Thoracic aorta (tissue), 2 donors: ENCODE measurements at regions not wholly inside any gene's neighbourhood (a gene's known extent, or its start where the extent isn't known, plus 50 kb on each side); places are given as distances from the start of the nearest gene placed in this dataset.
"Not testable (repeated sequence)": the region's sequence is repeated elsewhere in the genome, so short reads cannot be mapped to it uniquely, and the experiment has no call there.

ENCODE experiments used
- ATAC-seq: fragments of 150-250 bp; one replicate; pipeline ENCODE4 v1.8.0; 2017; ENCODE audit warnings: low read depth; ENCODE audit not compliant: insufficient number of reproducible peaks, low FRiP score
- DNase-seq: peaks from one replicate; pipeline ENCODE4 v3.0.0-alpha.2; 2020; ENCODE audit warnings: low spot score
- H3K27ac ChIP-seq, 2 donors: fragments of 200-600 bp; sonication (generic); 1 replicate in 1 of 2; 2 replicates in 1 of 2; pipeline ENCODE4 v1.5.1; 2016; ENCODE audit warnings: mild to moderate bottlenecking in 2 of 2, moderate library complexity in 2 of 2
- H3K27me3 ChIP-seq: fragments of 200-600 bp; sonication (generic); replicated peaks from 2 replicates; pipeline ENCODE4 v1.6.0; 2016; ENCODE audit warnings: mild to moderate bottlenecking; ENCODE audit not compliant: insufficient read depth
- H3K36me3 ChIP-seq: fragments of 200-600 bp; sonication (generic); one replicate; pipeline ENCODE4 v1.5.1; 2016
- H3K4me1 ChIP-seq, 2 donors: fragments of 200-600 bp; sonication (generic); 1 replicate in 1 of 2; 2 replicates in 1 of 2; pipeline versions ENCODE4 v1.5.1 to v1.6.0; 2016; ENCODE audit warnings: low read depth in 2 of 2, mild to moderate bottlenecking in 1 of 2; ENCODE audit not compliant: control insufficient read depth in 1 of 2
- H3K4me3 ChIP-seq: fragments of 200-600 bp; sonication (generic); 2 replicates; pipeline ENCODE4 v1.5.1; 2016; ENCODE audit warnings: mild to moderate bottlenecking
- H3K9me3 ChIP-seq: fragments of 200-600 bp; sonication (generic); 2 replicates; pipeline ENCODE4 v1.5.1; 2016
- CTCF ChIP-seq: fragments of 200-600 bp; sonication (generic); IDR thresholded peaks from one replicate; pipeline ENCODE4 v1.5.1; 2019; ENCODE audit warnings: antibody characterized with exemption

GRCh38 chr4:100340512-100341485, 150.5 kb upstream of the DDIT4L start:
- DNase-seq: no peak
- H3K27ac ChIP-seq: no peak overlapping the region

GRCh38 chr4:100339870-100340269, 149.6 kb upstream of the DDIT4L start:
- no peak for DNase-seq
- no peak for TF ChIP-seq CTCF
- no peak overlapping the region for H3K27ac ChIP-seq

More at GRCh38 chr4:100340512-100341485, 150.5 kb upstream of the DDIT4L start:
- ATAC-seq: no peak
- TF ChIP-seq CTCF: no peak
- Histone ChIP-seq H3K27me3 (no peaks in the 10 kb centered on the region), H3K4me1 (no peaks in the 10 kb centered on the region), H3K9me3 (peaks cover 5% of the 10 kb centered on the region), H3K36me3 (no peaks in the 10 kb centered on the region), H3K4me3 (no peak overlapping the region)

GRCh38 chr4:100333491-100333890, 143.2 kb upstream of the DDIT4L start:
- H3K27ac ChIP-seq, ATAC-seq, H3K4me3 ChIP-seq, H3K27me3 ChIP-seq, H3K36me3 ChIP-seq, H3K4me1 ChIP-seq, DNase-seq: not testable (repeated sequence)
- peaks cover 14% of the 10 kb centered on the region for H3K9me3 ChIP-seq

More at GRCh38 chr4:100339870-100340269, 149.6 kb upstream of the DDIT4L start:
- Histone ChIP-seq H3K27me3 (no peaks in the 10 kb centered on the region), H3K36me3 (no peaks in the 10 kb centered on the region), H3K4me3 (no peak overlapping the region), H3K4me1 (no peaks in the 10 kb centered on the region), H3K9me3 (peaks cover 5% of the 10 kb centered on the region)
- no peak for ATAC-seq

GRCh38 chr4:100317032-100317864, 127.0 kb upstream of the DDIT4L start:
- H3K4me1 ChIP-seq: peaks cover 10 to 23% of the 10 kb centered on the region in 2 donors
- H3K4me3 ChIP-seq: peak overlapping the region; percentile 64
- ATAC-seq: no peak

GRCh38 chr4:100314057-100314456, 123.8 kb upstream of the DDIT4L start:
- DNase-seq: no peak
- H3K4me1 ChIP-seq: peaks cover 10 to 23% of the 10 kb centered on the region in 2 donors
- no peak overlapping the region for H3K4me3 ChIP-seq
- H3K27me3 ChIP-seq: no peaks in the 10 kb centered on the region
- H3K36me3 ChIP-seq: no peaks in the 10 kb centered on the region
- TF ChIP-seq CTCF: no peak
- no peaks in the 10 kb centered on the region for H3K9me3 ChIP-seq
- H3K27ac ChIP-seq: no peak overlapping the region
- ATAC-seq: no peak

More at GRCh38 chr4:100317032-100317864, 127.0 kb upstream of the DDIT4L start:
- TF ChIP-seq CTCF: no peak
- Histone ChIP-seq H3K9me3 (no peaks in the 10 kb centered on the region), H3K27me3 (no peaks in the 10 kb centered on the region), H3K36me3 (no peaks in the 10 kb centered on the region), H3K27ac (peak overlapping the region; percentile 26 to 42)
- no peak for DNase-seq
